Tibial artery (tissue), 4 donors: ENCODE measurements at regions not wholly inside any gene's neighbourhood (a gene's known extent, or its start where the extent isn't known, plus 50 kb on each side); places are given as distances from the start of the nearest gene placed in this dataset.
"Not testable (repeated sequence)": the region's sequence is repeated elsewhere in the genome, so short reads cannot be mapped to it uniquely, and the experiment has no call there.

Experiments
- DNase-seq, 2 donors: peaks; one replicate each; pipeline ENCODE4 v3.0.0-alpha.2; 2019
- H3K27ac ChIP-seq, 2 donors: fragments of 200-600 bp; sonication (generic) in 1 of 2; 1 replicate in 1 of 2; 2 replicates in 1 of 2; pipeline ENCODE4 v1.5.1; 2018 to 2019; ENCODE audit warnings: mild to moderate bottlenecking in 1 of 2
- H3K27me3 ChIP-seq, 2 donors: fragments of 200-600 bp; sonication (generic) in 1 of 2; one replicate each; pipeline versions ENCODE4 v1.5.1 to v1.6.0; 2016 to 2019
- H3K36me3 ChIP-seq, 3 donors: fragments of 200-600 bp; sonication (generic) in 2 of 3; one replicate each; pipeline ENCODE4 v1.5.1; 2016 to 2019; ENCODE audit warnings: mild to moderate bottlenecking in 2 of 3
- H3K4me1 ChIP-seq, 4 donors: fragments of 200-600 bp; sonication (generic) in 2 of 4; 1 replicate in 3 of 4; 2 replicates in 1 of 4; pipeline ENCODE4 v1.5.1; 2016 to 2019
- H3K4me3 ChIP-seq, 2 donors: fragments of 200-600 bp; sonication (generic) in 1 of 2; 1 replicate in 1 of 2; 2 replicates in 1 of 2; pipeline ENCODE4 v1.5.1; 2018 to 2019; ENCODE audit warnings: mild to moderate bottlenecking in 2 of 2
- H3K9me3 ChIP-seq, 3 donors: fragments of 200-600 bp; sonication (generic) in 1 of 3; one replicate each; pipeline ENCODE4 v1.5.1; 2016 to 2019
- intact Hi-C: fragments of 100-400 bp; cut with DNase I; formaldehyde crosslinking; loops from one replicate; pipeline ENCODE4 v1.15.0; 2023; ENCODE audit warnings: low total_unique reads
- TF ChIP-seq, protein P1 (sequence below), 2 experiments: fragments of 200-600 bp in 1 of 2; fragments of 450-650 bp in 1 of 2; IDR thresholded peaks; one replicate each; pipeline ENCODE4 v1.5.1; 2017 to 2019; ENCODE audit warnings: antibody characterized with exemption in 2 of 2, mild to moderate bottlenecking in 1 of 2, moderate library complexity in 1 of 2

GRCh38 chr11:71746263-71746662, 86.7 kb upstream of the DEFB108B start:
- intact Hi-C loops, H3K4me3 ChIP-seq, H3K36me3 ChIP-seq, H3K4me1 ChIP-seq, H3K9me3 ChIP-seq, H3K27me3 ChIP-seq, DNase-seq, H3K27ac ChIP-seq: not testable (repeated sequence)

DNA sequence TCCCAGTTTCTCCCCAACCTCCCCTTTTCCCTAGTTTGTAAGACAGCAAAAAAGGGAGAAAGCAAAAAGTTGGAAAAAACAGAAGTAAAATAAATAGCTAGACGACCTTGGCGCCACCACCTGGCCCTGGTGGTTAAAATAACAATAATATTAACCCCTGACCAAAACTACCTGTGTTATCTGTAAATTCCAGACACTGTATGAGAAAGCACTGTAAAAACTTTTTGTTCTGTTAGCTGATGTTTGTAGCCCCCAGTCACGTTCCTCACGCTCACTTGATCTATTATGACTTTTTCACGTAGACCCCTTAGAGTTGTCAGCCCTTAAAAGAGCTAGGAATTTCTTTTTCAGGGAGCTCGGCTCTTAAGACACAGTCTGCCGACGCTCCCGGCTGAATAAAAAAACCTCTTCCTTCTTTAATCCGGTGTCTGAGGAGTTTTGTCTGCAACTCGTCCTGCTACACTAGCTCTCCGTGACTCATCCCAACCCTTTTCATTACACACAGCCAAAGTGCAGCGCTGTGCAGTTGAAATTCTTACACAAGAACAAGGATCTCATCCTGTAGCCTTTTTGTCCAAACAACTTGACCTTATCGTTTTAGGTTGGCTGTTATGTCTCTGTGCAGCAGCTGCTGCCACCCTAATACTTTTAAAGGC, 83.9 kb upstream of the DEFB108B start:
- H3K4me3 ChIP-seq, H3K36me3 ChIP-seq, H3K27me3 ChIP-seq, DNase-seq, H3K27ac ChIP-seq, H3K4me1 ChIP-seq, H3K9me3 ChIP-seq, intact Hi-C loops: not testable (repeated sequence)

DNA sequence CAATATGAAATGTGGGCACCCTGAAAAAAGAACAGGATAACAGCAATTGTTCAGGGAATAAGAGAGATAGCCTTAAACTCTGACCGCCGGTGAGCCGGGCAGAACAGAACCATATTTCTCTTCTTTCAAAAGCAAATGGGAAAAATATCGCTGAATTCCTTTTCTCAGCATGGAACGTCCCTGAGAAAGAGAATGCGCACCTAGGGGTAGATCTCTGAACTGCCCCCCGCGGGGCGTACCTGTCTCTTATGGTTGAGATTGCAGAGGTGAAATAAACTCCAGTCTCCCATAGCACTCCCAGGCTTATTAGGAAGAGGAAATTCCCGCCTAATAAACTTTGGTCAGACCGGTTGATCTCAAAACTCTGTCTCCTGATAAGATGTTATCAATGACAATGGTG, 82.1 kb upstream of the DEFB108B start:
- H3K4me3 ChIP-seq, H3K27ac ChIP-seq, intact Hi-C loops, H3K36me3 ChIP-seq, H3K4me1 ChIP-seq, DNase-seq, H3K27me3 ChIP-seq, H3K9me3 ChIP-seq: not testable (repeated sequence)

DNA sequence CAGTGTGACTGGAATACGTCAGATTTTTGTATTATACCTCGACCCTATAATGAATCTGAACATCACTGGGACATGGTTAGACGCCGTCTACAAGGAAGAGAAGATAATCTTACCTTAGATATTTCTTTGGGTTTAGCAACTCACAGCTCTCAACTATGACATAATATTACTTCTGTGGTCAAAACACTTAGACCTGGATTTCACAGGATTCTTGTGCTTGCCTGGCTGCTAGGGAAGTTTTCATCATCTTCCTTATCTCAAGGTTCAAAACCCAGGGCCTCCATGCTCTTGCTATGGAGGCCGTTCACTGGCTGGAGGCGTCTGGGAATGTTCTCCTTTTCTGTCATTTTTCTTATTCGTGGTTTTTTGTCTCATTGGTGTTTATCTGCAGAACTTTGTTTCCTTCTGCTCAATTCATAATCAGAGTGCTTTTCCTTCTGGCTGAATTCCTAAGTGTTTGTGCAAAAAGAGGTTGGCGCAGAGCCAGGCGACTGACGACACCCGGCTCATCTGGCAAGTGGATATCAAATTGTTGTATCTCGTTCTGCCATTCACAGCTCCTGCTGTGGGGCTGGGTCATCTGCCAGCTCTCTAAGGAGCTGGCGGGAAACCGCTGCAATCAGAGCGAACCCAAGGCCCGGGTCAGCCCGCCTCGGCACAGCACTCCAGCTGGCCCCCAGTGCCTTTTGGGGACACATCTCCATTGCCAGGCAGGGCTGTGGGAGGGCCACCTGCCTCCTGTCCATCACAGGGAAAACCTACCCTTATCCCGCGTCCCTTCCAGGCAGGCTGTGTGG, 68.1 kb upstream of the DEFB108B start:
- H3K27me3 ChIP-seq, H3K9me3 ChIP-seq, intact Hi-C loops, H3K4me1 ChIP-seq, H3K27ac ChIP-seq, H3K4me3 ChIP-seq, H3K36me3 ChIP-seq: not testable (repeated sequence)
- DNase-seq = peak in 1 of 2 donors; percentile 28

DNA sequence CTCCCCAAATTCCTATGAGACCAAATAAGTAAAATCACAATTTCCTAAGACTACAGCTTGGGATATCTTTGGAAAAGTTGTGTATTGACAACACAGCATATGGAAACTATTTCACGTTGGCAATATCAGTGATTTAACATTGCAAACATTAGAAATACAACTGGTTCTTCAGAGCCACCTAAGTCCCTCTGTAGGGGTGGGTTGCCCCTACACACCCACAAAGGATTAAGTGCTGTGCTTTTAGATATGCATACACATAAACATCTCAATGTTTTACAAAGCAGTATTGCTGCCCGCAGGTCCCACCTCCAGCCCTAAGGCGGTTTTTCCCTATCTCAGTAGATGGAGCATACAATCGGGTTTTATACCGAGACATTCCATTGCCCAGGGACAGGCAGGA, 66.0 kb upstream of the DEFB108B start:
- H3K4me3 ChIP-seq, H3K36me3 ChIP-seq, H3K9me3 ChIP-seq, DNase-seq, H3K27me3 ChIP-seq, intact Hi-C loops, H3K4me1 ChIP-seq, H3K27ac ChIP-seq: not testable (repeated sequence)

DNA sequence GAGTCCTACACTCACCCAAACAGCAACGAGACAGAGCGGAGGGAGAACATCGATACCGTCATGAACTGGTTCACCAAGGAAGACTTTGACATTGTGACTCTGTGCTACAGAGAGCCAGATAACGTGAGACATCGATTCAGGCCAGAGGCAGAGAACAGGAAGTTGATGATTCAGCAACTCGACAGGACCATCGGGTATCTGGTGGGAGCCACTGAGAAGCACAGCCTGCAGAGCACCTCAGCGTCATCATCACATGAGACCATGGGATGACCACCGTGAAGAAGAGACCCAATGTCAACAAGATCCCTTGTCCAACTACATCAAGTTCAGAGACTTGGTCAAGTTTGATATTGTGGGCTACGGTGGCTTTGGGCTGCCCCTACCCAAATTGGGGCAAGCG, 60.8 kb upstream of the DEFB108B start:
- H3K4me3 ChIP-seq, H3K27ac ChIP-seq, H3K27me3 ChIP-seq, H3K36me3 ChIP-seq, H3K4me1 ChIP-seq, intact Hi-C loops, H3K9me3 ChIP-seq, DNase-seq: not testable (repeated sequence)

- Histone ChIP-seq H3K4me3 (no peak overlapping the region), H3K27me3 (peaks cover 0 to 3% of the 10 kb centered on the region in 2 donors), H3K27ac (no peak overlapping the region), H3K9me3 (no peaks in the 10 kb centered on the region), H3K4me1 (no peaks in the 10 kb centered on the region), H3K36me3 (no peaks in the 10 kb centered on the region)
- no peak for DNase-seq
- TF ChIP-seq, protein P1, sequence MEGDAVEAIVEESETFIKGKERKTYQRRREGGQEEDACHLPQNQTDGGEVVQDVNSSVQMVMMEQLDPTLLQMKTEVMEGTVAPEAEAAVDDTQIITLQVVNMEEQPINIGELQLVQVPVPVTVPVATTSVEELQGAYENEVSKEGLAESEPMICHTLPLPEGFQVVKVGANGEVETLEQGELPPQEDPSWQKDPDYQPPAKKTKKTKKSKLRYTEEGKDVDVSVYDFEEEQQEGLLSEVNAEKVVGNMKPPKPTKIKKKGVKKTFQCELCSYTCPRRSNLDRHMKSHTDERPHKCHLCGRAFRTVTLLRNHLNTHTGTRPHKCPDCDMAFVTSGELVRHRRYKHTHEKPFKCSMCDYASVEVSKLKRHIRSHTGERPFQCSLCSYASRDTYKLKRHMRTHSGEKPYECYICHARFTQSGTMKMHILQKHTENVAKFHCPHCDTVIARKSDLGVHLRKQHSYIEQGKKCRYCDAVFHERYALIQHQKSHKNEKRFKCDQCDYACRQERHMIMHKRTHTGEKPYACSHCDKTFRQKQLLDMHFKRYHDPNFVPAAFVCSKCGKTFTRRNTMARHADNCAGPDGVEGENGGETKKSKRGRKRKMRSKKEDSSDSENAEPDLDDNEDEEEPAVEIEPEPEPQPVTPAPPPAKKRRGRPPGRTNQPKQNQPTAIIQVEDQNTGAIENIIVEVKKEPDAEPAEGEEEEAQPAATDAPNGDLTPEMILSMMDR (IDR thresholded peaks at IDR 0.05) = no peak
- intact Hi-C loops = no loop called here
Measured at GRCh38 chr11:71774603-71775222, 58.3 kb upstream of the DEFB108B start.

DNA sequence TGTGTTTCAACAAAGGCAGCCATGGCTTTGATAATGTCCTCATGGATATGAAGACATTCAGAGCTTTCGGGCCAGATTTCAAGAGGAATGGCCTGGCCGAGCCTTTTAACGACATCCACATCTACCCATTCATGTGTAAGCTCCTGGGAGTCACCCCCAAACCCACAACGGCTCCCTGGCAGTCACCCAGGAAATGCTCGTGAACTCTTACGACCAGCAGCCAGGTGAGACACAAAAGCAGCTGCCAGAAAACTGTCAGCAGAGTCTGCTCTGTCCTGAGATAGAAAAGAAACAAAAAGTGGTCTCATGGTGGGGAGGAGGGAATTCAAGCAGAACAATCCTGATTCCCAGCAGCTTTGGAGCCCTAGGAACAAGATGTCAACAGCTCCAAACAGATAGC, 52.9 kb upstream of the DEFB108B start:
- intact Hi-C loops = not testable (repeated sequence)

DNA sequence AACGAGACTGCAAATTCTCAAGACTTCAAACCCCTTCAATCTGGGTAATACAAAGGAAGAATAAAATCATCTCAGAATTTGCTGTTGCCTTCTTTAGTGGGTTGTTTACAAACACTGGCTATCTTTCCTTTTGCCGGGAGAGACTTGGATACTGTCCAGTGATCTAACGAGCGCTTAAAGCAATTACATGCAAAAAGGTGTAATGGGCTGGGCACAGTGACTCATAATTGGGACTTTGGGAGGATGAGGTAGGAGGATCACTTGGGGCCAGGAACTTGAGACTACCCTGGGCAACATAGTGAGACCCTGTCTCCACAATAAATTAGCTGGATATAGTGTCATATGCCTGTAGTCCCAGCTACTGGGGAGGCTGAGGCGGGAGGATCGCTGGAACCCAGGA, 52.2 kb upstream of the DEFB108B start:
- H3K9me3 ChIP-seq, DNase-seq, H3K4me3 ChIP-seq, intact Hi-C loops, H3K27ac ChIP-seq, H3K27me3 ChIP-seq, H3K36me3 ChIP-seq, H3K4me1 ChIP-seq: not testable (repeated sequence)

More for the DNA sequence above, 52.9 kb upstream of the DEFB108B start:
- H3K27me3 ChIP-seq, H3K9me3 ChIP-seq, H3K4me3 ChIP-seq, H3K36me3 ChIP-seq, H3K27ac ChIP-seq, DNase-seq, H3K4me1 ChIP-seq: not testable (repeated sequence)

DNA sequence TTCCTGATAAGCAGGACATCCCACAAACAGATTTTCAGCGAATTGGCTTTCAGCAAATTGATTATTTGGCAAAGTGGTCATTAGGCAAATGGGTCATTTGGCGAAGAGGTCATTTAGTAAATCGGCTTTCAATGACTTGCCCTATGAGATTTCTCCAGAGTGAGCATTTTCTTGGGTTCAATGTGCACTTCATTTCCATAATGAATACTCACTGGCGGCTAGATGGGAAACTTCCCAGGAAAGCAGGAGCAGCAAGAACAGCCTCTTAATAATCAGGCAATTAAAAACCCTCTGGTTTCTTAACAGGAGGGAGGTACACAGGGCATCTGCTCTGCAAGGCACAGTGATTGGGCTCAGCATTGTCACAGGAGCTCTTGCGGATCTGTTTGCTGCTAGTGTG, 51.5 kb upstream of the DEFB108B start:
- H3K4me3 ChIP-seq, H3K4me1 ChIP-seq, DNase-seq, H3K27ac ChIP-seq, H3K9me3 ChIP-seq, H3K36me3 ChIP-seq, intact Hi-C loops, H3K27me3 ChIP-seq: not testable (repeated sequence)

DNA sequence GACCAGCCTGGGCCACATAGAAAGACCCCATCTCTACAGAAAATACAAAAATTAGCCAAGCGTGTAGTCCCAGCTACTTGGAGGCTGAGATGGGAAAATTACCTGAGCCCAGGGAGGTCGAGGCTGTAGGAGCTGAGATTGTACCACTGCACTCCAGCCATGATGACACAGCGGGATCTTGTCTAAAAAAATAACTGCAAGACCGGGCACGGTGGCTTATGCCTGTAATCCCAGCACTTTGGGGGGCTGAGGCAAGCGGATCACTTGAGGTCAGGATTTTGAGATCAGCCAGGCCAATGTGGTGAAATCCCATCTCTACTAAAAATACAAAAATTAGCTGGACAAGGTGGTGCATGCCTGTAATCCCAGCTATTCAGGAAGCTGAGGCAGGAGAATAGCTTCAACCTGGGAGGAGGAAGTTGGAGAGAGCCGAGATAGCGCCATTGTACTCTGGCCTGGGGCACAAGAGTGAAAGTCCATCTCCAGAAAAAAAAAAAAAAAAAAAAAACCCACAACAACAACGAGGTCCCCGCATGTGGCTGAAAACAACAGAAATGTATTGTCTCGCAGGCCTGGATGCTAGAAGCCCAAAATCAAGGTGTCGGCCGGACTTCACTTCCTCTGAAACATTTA, 50.7 kb upstream of the DEFB108B start:
- H3K27me3 ChIP-seq, DNase-seq, H3K27ac ChIP-seq, H3K4me3 ChIP-seq, H3K9me3 ChIP-seq, intact Hi-C loops, H3K4me1 ChIP-seq, H3K36me3 ChIP-seq: not testable (repeated sequence)

- H3K27ac ChIP-seq, DNase-seq, H3K9me3 ChIP-seq, intact Hi-C loops, H3K4me3 ChIP-seq, H3K4me1 ChIP-seq, H3K27me3 ChIP-seq, H3K36me3 ChIP-seq: not testable (repeated sequence)
Measured at GRCh38 chr11:71783191-71783590, 49.8 kb upstream of the DEFB108B start.
